ENCODE measurements at regions not wholly inside any gene's neighbourhood (a gene's known extent, or its start where the extent isn't known, plus 50 kb on each side); places are given as distances from the start of the nearest gene placed in this dataset.

DNA sequence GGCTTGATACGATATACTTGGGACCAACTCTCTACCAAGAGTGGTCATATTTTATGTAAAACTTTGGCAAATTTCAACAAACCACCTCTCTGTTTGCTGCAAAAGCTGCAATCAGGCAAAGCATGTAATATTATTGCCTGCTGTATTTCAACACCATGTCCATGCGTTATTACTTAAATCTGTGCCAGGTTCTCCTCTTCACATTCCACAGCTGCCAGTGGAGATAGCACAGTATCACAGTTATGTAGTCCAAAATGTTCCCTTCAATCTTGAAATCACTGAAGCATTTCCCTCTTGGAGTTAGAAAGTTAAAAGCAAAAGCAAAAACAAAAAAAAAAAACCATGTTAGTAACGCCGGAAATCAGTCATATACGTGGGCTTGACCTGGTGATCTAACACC lies 396.7 kb upstream of the MAGEC2 start:
- H3K27ac ChIP-seq, result no peak overlapping the region
- TF ChIP-seq, protein P1, sequence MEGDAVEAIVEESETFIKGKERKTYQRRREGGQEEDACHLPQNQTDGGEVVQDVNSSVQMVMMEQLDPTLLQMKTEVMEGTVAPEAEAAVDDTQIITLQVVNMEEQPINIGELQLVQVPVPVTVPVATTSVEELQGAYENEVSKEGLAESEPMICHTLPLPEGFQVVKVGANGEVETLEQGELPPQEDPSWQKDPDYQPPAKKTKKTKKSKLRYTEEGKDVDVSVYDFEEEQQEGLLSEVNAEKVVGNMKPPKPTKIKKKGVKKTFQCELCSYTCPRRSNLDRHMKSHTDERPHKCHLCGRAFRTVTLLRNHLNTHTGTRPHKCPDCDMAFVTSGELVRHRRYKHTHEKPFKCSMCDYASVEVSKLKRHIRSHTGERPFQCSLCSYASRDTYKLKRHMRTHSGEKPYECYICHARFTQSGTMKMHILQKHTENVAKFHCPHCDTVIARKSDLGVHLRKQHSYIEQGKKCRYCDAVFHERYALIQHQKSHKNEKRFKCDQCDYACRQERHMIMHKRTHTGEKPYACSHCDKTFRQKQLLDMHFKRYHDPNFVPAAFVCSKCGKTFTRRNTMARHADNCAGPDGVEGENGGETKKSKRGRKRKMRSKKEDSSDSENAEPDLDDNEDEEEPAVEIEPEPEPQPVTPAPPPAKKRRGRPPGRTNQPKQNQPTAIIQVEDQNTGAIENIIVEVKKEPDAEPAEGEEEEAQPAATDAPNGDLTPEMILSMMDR (IDR thresholded peaks at IDR 0.05), result no peak
- TF ChIP-seq POLR2A (IDR thresholded peaks at IDR 0.05), result no peak
- H3K27me3 ChIP-seq, result no peaks in the 10 kb centered on the region
- no peaks in the 10 kb centered on the region for H3K36me3 ChIP-seq (ENCODE audit: low read depth, missing control alignments)
- no peaks in the 10 kb centered on the region for H3K9me3 ChIP-seq
- H3K4me1 ChIP-seq, result no peaks in the 10 kb centered on the region
- WGBS, 2 donors, result 42 to 57% methylated on average over 5 of the region's 5 CpGs
- no peak overlapping the region for H3K4me3 ChIP-seq
- intact Hi-C loops (cut with DNase I; ENCODE audit: low total_unique reads), result no loop called here
- DNase-seq, result no peak

DNA sequence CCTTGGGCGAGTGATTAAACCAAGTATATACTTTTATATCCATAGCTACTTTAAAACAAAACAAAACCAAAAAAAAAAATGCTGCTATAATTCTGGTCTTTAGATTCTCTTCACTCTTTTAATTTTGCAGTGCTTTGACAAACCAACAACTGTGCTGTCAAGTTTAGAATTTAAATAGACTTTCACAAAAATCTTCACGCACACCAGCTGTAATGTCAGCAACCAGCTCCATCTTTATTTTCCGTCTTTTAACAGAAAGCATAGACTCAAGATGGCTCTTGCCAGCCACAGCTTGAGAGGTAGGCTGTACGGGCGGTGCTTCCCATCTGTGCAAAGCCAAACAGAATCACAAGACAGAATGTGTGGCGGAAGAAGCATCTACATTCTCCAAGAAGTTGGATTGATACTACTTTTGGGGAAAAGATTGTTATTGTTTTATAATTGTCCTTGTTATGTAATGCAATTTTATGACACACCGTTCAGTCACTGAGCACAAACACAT lies 388.3 kb upstream of the MAGEC2 start:
- H3K9me3 ChIP-seq, result no peaks in the 10 kb centered on the region
- DNase-seq, result no peak
- no peaks in the 10 kb centered on the region for H3K27me3 ChIP-seq
- WGBS, 2 donors, result 88 to 94% methylated on average over 7 of the region's 7 CpGs
- no peak overlapping the region for H3K4me3 ChIP-seq
- no peak overlapping the region for H3K27ac ChIP-seq
- H3K36me3 ChIP-seq (ENCODE audit: low read depth, missing control alignments), result no peaks in the 10 kb centered on the region
- TF ChIP-seq POLR2A (IDR thresholded peaks at IDR 0.05), result no peak
- TF ChIP-seq, protein P1 (IDR thresholded peaks at IDR 0.05), result no peak
- intact Hi-C loops (cut with DNase I; ENCODE audit: low total_unique reads), result no loop called here
- H3K4me1 ChIP-seq, result no peaks in the 10 kb centered on the region

DNA sequence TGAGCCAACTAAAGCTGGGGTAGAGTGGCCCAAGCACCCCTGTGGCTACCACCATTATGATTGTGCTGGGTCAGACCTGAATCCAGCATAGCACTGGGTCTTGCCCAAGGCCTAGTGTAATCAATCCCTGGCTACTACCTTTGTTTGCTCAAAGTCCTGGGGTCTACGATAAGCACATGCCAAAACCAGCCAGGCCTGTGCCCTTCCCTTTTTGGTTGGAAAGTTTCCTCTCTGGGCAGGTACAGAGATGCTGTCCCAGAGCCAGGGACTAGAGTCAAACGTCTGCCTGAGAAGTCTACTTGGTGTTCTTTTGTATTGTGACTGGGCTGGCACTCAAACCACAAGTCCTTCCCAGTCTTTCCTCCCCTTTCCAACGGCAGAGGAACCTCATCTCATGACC lies 371.5 kb upstream of the MAGEC2 start:
- no peak overlapping the region for H3K4me3 ChIP-seq
- 79 to 83% methylated on average over 1 to 3 of the region's 3 CpGs for WGBS, 2 donors
- no peak for TF ChIP-seq POLR2A (IDR thresholded peaks at IDR 0.05)
- TF ChIP-seq, protein P1 (IDR thresholded peaks at IDR 0.05), result no peak
- H3K27me3 ChIP-seq, result no peaks in the 10 kb centered on the region
- no peak overlapping the region for H3K27ac ChIP-seq
- H3K4me1 ChIP-seq, result no peaks in the 10 kb centered on the region
- intact Hi-C loops (cut with DNase I; ENCODE audit: low total_unique reads), result no loop called here
- DNase-seq, result no peak
- H3K9me3 ChIP-seq, result no peaks in the 10 kb centered on the region
- H3K36me3 ChIP-seq (ENCODE audit: low read depth, missing control alignments), result no peaks in the 10 kb centered on the region

DNA sequence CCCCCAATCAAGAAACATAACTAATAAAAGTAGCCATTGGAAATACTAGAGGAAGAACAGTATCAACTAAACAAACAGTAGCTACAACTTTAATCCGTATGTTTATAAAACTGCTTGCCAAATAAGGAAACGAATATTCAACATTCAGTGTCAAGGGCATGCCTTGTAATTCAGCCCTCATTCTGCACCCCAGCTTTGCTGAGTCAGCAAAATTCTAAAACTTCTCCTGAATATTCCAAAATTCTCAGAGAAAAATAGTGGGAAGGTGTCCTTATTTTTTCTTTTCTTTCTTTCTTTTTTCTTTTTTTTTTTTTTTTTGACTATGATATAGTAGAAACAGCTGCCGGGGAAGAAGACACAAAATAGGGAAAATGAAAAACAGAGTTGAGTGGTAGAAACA lies 344.8 kb upstream of the MAGEC2 start:
- Histone ChIP-seq H3K4me3 (no peak overlapping the region), H3K27me3 (no peaks in the 10 kb centered on the region), H3K27ac (no peak overlapping the region), H3K9me3 (no peaks in the 10 kb centered on the region), H3K4me1 (no peaks in the 10 kb centered on the region), H3K36me3 (ENCODE audit: low read depth, missing control alignments) (no peaks in the 10 kb centered on the region)
- intact Hi-C loops (cut with DNase I; ENCODE audit: low total_unique reads), result no loop called here
- DNase-seq, result no peak
- WGBS, 2 donors, result 31 to 36% methylated on average over 3 of the region's 3 CpGs
- TF ChIP-seq, protein P1 (IDR thresholded peaks at IDR 0.05), result no peak
- no peak for TF ChIP-seq POLR2A (IDR thresholded peaks at IDR 0.05)

DNA sequence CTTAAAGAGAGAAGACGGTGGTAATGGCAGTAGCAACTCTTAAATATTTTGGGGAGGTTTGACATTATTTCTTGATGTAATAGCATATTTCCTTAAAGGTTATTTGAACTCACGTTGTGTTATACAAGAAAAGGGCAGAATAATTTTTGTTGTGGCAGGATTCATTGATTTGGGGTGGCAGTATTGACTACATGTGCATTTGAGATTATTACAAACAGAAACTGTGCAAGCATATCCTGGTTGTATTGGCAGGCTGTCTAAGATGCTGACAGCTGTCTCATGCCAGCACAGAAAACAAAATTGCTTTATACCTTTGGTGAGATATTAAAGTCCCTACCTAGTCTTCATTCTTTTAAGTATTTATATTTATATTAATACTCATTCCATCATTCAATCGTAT lies 300.7 kb upstream of the MAGEC2 start:
- intact Hi-C loops (cut with DNase I; ENCODE audit: low total_unique reads), result no loop called here
- Histone ChIP-seq H3K36me3 (ENCODE audit: low read depth, missing control alignments) (no peaks in the 10 kb centered on the region), H3K27me3 (no peaks in the 10 kb centered on the region), H3K4me3 (no peak overlapping the region), H3K9me3 (no peaks in the 10 kb centered on the region), H3K27ac (no peak overlapping the region), H3K4me1 (no peaks in the 10 kb centered on the region)
- 77 to 91% methylated on average over 3 of the region's 3 CpGs for WGBS, 2 donors
- TF ChIP-seq POLR2A (IDR thresholded peaks at IDR 0.05), result no peak
- TF ChIP-seq, protein P1 (IDR thresholded peaks at IDR 0.05), result no peak
- no peak for DNase-seq
